ENCODE measurements at regions not wholly inside any gene's neighbourhood (a gene's known extent, or its start where the extent isn't known, plus 50 kb on each side); places are given as distances from the start of the nearest gene placed in this dataset.

GRCh38 chrX:20515841-20516461 is 249.2 kb upstream of the RPS6KA3 start:
- DNase-seq, result peak in 1 of 5 donors; percentile 80

- DNase-seq, result no peak
These were observed 247.6 kb upstream of the RPS6KA3 start for GRCh38 chrX:20514358-20514757.

GRCh38 chrX:20513185-20513584 is 246.5 kb upstream of the RPS6KA3 start:
- no peak for DNase-seq

- no peak for DNase-seq
These were observed 245.1 kb upstream of the RPS6KA3 start for GRCh38 chrX:20511792-20512191.

- no peak for DNase-seq
These were observed 241.4 kb upstream of the RPS6KA3 start for GRCh38 chrX:20507901-20508620.

GRCh38 chrX:20506739-20507138 is 240.0 kb upstream of the RPS6KA3 start:
- DNase-seq, result peak in 1 of 5 donors; percentile 31

- no peak for DNase-seq
These were observed 234.2 kb upstream of the RPS6KA3 start for GRCh38 chrX:20500949-20501348.

- DNase-seq, result peak in 1 of 5 donors; percentile 51
These were observed 233.6 kb upstream of the RPS6KA3 start for GRCh38 chrX:20500171-20500865.

GRCh38 chrX:20499763-20500162 is 233.1 kb upstream of the RPS6KA3 start:
- no peak for DNase-seq

GRCh38 chrX:20498851-20499635 is 232.3 kb upstream of the RPS6KA3 start:
- DNase-seq, result no peak

- DNase-seq, result no peak
These were observed 228.9 kb upstream of the RPS6KA3 start for GRCh38 chrX:20495575-20495974.

- DNase-seq, result no peak
These were observed 221.8 kb upstream of the RPS6KA3 start for GRCh38 chrX:20488473-20488872.

GRCh38 chrX:20487227-20487626 is 220.5 kb upstream of the RPS6KA3 start:
- no peak for DNase-seq

GRCh38 chrX:20481632-20482031 is 214.9 kb upstream of the RPS6KA3 start:
- no peak for DNase-seq

GRCh38 chrX:20479896-20480295 is 213.2 kb upstream of the RPS6KA3 start:
- DNase-seq, result no peak

GRCh38 chrX:20479048-20479447 is 212.3 kb upstream of the RPS6KA3 start:
- no peak for DNase-seq

GRCh38 chrX:20477836-20478524 is 211.3 kb upstream of the RPS6KA3 start:
- DNase-seq, result no peak

- DNase-seq, result no peak
These were observed 210.5 kb upstream of the RPS6KA3 start for GRCh38 chrX:20477219-20477618.

GRCh38 chrX:20472620-20473258 is 206.0 kb upstream of the RPS6KA3 start:
- no peak for DNase-seq

GRCh38 chrX:20472148-20472547 is 205.4 kb upstream of the RPS6KA3 start:
- no peak for DNase-seq

GRCh38 chrX:20471483-20471882 is 204.8 kb upstream of the RPS6KA3 start:
- no peak for DNase-seq

Data from T-helper 1 cell (primary cell).